ENCODE measurements at regions not wholly inside any gene's neighbourhood (a gene's known extent, or its start where the extent isn't known, plus 50 kb on each side); places are given as distances from the start of the nearest gene placed in this dataset.

- DNase-seq (ENCODE audit: low read depth) = no peak
These were observed 50.6 kb upstream of the TENM3 start for GRCh38 chr4:182192511-182193181.

GRCh38 chr4:182193311-182193710 is 49.9 kb upstream of the TENM3 start:
- DNase-seq (ENCODE audit: low read depth) = no peak
